Medulla oblongata (tissue), 1 donor: ENCODE measurements at regions not wholly inside any gene's neighbourhood (a gene's known extent, or its start where the extent isn't known, plus 50 kb on each side); places are given as distances from the start of the nearest gene placed in this dataset.

Experiments
- DNase-seq: peaks from one replicate; pipeline ENCODE4 v3.0.0-alpha.2; 2015; ENCODE audit errors: extremely low spot score

DNA sequence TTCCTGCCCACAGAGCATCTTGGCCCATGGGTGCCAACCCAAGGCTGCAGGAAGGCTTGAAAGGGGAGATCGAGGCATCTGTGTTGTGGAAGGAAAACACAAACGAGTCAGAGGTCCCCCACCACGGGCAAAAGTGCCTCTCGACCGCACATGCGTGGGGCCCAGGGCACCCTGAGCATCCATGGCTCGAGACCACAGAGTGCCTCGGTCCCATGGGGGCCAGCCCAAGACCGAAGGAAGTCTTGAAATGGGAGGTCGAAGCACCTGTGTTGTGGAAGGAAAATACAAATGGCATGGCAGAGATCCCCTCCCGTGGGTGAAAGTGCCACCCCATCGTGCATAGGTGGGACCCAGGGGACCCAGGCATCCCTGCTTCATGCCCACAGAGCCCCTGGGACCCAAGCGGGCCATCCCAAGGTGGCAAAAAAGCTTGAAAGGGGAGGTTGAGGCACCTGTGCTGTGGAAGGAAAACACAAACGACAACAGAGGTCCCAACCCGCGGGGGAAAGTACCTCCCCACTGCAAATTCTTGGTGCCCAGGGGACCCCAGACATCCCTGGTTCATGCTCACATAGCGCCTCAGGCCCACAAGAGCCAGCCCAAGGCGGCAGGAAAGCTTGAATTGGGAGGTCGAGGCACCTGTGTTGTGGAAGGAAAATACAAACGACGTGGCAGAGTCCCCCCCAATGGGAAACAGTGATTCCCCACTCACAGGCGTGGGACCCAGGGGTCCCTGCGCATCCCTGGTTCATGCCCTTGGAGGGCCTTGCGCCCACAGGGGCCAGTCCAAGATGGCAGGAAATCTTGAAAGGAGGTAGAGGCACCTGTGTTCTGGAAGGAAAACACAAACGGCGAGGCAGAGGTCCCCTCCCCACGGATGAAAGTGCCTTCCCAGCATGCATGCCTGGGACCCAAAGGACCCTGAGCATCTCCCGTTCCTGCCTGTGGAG lies 373.0 kb downstream of the ALG10 start:
- no peak for DNase-seq

DNA sequence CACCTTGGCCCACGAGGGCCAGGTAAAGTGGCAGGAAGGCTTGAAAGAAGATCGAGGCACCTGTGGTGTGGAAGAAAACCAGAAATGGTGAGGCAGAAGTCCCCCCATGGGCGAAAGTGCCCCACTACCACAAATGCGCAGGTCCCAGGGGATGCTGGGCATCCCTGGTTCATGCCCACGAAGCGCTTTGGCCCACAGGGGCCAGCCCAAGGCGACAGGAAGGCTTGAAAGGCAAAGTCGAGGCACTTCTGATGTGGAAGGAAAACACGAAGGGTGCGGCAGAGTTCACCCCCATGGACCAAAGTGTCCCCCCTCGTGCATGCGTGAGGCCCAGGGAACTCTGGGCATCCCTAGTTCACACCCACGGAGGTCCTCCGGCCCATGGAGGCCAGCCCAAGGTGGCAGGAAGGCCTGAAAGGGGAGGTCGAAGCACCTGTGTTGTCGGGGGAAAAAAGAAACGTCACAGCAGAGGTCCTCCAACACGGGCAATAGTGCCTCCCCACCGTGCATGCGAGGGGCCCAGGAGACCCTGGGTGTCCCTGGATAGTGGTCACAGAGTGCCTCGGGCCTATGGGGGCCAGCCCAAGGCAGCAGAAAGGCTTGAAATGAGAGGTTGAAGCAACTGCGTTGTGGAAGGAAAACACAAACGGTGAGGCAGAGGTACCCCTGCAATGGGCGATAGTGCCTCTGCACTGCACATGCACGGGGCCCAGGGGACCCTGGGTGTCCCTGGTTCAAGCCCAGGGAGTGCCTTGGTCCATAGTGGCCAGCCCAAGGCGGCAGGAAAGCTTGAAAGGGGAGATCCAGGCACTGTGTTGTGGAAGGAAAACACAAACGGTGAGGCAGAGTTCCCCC lies 373.9 kb downstream of the ALG10 start:
- no peak for DNase-seq

DNA sequence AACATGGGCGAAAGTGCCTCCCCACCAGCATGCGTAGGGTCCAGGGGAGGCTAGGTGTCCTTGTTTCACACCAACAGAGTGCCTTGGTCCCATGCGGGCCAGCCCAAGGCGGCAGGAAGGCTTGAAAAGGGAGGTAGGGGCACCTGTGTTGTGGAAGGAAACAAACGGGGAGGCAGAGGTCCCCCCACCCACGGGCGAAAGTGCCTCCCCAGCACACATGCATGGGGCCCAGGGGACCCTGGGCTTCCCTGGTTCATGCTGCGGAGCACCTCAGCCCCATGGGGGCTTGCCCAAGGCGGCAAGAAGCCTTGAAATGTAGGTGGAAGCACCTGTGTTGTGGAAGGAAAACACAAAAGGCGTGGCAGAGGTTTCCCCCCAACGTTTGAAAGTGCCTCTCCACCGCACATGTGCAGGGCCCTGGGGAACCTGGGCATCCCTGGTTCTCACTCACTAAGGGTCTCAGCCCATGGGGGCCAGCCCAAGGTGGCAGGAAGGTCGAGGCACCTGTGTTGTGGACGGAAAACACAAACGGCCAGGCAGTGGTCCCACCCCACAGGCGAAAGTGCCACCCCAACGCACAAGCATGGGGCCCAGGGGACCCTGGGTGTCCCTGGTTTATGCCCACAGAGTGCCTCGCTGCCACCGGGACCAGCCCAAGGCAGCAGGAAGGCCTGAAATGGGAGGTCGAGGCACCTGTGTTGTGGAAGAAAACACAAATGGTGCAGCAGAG lies 374.7 kb downstream of the ALG10 start:
- no peak for DNase-seq

DNA sequence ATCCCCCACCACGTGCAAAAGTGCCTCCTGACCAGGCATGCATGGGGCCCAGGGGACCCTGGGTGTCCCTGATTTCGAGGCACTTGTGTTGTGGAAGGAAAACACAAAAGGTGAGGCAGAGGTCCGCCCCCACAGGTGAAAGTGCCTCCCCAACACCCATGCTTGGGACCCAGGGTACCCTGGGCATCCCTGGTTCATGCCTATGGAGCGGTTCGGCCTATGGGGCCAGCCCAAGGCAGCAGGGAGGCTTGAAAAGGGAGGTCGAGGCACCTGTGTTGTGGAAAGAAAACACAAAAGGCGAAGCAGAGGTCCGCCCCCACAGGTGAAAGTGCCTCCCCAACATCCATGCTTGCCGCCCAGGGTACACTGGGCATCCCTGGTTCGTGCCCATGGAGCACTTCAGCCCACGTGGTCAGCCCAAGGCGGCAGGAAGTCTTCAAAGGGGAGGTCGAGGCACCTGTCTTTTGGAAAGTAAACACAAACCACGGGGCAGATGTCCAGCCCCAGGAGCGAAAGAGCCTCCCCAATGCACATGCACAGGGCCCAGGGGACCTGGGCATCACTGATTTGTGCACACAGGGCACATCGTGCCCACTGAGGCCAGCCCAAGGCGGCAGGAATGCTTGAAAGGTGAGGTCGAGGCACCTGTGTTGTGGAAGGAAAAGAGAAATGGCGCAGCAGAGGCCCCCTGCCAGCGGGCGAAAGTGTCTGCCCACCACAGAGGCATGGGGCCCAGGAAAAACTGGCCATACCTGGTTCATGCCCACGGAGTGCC lies 375.5 kb downstream of the ALG10 start:
- no peak for DNase-seq

DNA sequence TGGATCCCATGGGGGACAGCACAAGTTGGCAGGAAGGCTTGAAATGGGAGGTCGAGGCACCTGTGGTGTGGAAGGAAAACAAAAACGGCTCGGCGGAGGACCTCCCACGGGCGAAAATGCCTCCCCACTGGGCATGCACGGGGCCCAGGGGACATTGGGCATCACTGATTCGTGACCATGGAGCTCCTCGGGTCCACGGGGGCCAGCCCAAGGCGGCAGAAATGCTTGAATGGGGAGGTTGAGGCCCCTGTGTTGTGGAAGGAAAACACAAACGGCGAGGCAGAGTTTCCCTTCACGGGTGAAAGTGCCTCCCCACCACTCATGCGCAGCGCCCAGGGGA lies 376.0 kb downstream of the ALG10 start:
- DNase-seq, result no peak

DNA sequence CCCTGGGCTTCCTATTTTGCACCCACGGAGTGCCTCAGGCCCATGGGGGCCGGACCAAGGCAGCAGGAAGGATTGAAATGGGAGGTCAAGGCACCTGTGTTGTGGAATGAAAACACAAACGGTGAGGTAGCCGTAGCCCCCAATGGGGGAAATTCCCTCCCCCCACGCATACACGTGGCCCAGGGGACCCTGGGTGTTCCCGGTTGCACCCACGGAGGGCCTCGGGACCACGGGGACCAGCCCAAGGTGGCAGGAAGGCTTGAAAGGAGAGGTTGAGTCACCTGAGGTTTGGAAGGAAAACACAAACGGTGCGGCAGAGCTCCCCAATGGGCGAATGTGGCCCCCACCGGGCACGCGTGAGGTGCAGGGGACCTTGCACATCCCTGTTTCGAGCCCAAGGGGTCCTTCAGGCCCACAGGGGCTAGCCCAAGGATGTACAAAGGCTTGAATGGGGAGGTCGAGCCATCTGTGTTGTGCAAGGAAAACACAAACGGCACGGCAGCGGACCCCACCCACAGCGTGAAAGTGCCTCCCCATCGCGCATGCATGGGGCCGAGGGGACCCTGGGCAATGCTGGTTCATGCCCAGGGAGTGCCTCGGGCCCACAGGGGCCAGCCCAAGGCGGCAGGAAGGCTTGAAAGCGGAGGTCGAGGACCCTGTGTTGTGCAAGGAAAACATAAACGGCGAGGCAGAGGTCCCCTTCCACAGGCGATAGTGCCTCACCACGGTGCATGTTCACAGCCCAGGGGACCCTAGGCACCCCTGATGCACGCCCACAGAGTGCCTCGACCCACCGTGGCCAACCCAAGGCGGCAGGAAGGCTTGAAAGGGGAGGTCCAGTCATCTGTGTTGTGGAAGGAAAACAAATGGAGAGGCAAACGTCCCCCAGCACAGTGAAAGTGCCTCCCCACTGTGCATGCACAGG lies 376.7 kb downstream of the ALG10 start:
- DNase-seq, result no peak

DNA sequence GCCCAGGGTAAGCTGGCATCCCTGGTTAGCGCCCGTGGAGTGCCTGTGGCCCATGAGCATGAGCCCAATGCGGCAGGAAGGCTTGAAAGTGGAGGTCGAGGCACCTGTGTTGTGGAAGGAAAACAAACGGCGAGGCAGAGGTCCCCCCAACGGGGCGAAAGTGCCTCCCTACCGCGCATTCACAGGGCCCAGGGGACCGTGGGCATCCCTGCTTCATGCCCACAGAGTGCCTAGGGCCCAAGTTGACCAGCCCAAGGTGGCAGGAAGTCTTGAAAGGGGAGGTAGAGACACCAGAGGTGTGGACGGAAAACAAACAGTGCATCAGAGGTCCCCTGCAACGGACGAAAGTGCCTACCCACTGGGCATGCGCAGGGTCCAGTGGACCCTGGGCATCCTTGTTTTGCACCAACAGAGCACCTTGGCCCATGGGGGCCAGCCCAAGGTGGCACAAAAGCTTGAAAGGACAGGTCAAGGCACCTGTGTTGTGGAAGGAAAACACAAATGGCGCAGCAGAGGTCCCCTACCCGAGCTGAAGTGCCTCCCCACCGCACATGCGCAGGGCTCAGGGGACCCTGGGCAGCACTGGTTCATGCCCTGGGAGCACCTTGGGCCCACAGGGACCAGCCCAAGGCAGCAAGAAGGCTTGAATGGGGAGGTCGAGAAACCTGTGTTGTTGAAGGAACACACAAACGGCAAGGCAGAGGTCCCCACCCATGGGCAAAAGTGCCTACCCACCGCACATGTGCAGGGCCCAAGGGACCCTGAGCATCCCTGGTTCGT lies 377.5 kb downstream of the ALG10 start:
- no peak for DNase-seq

DNA sequence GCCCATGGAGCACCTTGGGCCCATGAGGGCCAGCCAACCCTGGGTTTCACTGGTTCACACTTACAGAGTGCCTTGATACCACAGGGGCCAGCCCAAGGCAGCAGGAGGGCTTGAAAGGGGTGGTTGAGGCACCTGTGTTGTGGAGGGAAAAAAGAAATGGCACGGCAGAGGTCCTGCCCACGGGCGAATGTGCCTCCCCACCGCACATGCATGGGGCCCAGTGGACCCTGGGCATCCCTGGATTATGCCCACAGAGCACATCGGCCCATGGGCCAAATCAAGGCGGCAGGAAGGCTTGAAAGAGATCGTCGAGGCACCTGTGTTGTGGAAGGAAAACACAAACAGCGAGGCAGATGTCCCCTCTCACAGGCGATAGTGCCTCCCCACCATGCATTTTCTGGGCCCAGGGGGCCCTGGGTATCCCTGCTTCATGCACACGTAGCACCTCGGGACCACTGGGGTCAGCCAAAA lies 378.1 kb downstream of the ALG10 start:
- DNase-seq, result no peak

DNA sequence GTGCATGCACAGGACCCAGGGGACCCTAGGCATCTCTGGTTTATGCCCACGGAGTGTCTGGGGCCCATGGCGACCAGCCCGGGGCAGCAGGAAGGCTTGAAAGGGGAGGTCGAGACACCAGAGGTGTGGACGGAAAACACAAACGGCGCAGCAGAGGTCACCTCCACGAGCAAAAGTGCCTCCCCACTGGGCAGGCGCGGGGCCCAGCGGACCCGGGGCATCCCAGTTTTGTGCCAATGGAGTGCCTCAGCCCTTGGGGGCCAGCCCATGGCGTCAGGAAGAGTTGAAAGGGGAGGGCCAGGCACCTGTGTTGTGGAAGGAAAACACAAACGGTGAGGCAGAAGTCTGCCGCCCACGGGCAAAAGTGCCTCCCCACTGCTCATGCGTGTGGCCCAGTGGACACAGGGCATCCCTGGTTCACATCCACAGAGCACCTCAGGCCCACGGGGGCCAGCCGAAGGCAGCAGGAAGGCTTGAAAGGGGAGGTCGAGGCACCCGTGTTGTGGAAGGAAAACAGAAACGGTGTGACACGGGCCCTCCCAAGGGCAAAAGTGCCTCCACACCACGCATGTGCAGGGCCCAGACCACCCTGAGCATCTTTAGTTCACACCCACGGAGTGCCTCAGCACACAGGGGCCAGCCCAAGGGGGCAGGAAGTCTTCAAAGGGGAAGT lies 378.8 kb downstream of the ALG10 start:
- no peak for DNase-seq

DNA sequence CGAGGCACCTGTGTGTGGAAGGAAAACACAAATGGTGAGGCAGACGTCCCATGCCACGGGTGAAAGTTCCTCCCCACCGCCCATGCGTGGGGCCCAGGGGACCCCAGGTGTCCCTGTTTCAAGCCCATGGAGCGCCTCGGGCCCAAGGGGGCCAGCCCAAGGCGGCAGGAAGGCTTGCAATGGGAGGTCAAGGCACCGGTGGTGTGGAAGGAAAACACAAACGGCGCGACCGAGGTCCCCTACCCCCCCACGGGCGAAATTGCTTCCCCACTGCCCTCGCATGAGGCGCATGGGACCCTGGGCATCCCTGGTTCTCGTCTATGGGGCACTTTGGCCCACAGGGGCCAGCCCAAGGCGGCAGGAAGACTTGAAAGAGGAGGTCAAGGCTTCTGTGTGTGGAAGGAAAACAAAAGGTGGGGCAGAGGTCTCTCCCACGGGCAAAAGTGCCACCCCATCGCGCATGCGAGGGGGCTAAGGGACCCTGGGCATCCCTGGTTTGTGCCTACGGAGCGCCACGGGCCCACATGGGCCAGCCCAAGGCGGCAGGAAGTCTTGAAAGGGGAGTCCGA lies 379.4 kb downstream of the ALG10 start:
- DNase-seq, result no peak

DNA sequence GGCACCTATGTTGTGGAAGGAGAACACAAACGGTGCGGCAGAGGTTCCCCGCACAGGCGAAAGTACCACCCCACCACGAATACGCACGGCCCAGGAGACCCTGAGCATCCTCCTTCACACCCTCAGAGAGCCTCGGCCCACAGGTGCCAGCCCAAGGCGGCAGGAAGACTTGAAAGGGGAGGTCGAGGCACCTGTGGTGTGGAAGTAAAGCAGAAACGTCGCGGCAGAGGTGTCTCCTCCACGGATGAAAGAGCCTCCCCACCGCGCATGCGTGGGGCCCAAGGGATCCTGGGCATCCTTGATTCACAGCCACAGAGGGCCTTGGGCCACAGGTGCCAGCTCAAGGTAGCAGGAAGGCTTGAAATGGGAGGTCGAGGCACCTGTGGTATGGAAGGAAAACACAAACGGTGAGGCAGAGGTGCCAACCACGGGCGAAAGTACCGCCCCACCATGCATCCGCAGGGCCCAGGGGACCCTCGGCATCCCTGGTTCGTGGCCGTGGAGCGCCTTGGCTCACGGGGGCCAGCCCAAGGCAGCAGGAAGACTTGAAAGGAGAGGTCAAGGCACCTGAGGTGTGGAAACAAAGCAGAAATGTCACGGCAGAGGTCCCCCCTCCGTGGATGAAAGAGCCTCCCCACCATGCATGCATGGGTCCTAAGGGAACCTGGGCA lies 380.1 kb downstream of the ALG10 start:
- no peak for DNase-seq

DNA sequence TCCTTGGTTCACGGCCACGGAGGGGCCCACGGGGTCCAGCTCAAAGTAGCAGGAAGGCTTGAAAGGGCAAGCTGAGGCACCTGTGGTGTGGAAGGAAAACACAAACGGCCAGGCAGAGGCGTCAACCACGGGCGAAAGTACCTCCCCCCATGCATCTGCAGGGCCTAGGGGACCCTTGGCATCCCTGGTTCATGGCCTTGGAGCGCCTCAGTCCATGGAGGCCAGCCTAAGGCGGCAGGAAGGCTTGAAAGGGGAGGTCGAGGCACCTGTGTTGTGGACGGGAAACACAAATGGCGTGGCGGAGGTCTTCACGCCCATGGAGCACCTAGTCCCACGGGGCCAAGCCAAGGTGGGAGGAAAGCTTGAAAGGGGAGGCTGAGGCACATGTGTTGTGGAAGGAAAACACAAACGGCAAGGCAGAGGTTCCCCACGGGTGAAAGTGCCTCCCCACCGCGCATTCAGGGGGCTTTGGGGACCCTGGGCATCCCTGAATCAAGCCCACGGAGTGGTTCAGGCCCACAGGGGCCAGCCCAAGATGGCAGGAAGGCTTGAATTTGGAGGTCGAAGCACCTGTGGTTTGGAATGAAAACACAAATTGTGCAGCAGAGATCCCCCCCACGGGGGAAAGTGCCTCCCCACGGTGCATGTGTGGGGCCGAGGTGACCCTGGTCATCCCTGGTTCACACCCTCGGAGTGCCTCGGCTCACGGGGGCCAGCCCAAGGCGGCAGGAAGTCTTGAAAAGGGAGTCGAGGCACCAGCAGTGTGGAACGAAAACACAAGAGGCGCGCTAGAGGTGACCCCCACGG lies 380.8 kb downstream of the ALG10 start:
- no peak for DNase-seq

DNA sequence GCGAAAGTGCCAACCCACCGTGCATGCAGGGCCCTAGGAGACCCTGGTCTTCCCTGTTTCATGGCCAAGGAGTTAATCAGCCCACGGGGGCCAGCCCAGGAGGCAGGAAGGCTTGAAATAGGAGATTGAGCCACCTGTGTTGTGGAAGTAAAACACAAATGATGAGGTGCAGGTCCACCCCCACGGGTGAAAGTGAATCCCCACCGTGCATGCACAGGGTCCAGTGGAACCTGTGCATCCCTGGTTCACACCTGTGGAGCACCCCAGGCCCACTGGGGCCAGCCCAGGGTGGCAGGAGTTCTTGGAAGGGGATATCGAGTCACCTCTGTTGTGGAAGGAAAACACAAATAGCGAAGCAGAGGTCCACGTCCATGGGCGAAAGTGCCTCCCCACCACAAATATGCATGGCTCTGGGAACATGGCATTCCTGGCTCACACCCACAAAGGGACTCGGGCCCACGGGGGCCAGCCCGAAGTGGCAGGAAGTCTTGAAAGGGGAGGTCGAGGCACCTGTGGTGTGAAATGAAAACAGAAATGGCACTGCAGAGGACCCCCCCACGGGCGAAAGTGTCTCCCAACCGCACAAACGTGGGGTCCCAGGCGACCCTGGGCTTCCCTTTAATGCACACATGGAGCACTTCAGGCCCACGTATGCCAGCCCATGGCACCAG lies 381.5 kb downstream of the ALG10 start:
- DNase-seq, result no peak

DNA sequence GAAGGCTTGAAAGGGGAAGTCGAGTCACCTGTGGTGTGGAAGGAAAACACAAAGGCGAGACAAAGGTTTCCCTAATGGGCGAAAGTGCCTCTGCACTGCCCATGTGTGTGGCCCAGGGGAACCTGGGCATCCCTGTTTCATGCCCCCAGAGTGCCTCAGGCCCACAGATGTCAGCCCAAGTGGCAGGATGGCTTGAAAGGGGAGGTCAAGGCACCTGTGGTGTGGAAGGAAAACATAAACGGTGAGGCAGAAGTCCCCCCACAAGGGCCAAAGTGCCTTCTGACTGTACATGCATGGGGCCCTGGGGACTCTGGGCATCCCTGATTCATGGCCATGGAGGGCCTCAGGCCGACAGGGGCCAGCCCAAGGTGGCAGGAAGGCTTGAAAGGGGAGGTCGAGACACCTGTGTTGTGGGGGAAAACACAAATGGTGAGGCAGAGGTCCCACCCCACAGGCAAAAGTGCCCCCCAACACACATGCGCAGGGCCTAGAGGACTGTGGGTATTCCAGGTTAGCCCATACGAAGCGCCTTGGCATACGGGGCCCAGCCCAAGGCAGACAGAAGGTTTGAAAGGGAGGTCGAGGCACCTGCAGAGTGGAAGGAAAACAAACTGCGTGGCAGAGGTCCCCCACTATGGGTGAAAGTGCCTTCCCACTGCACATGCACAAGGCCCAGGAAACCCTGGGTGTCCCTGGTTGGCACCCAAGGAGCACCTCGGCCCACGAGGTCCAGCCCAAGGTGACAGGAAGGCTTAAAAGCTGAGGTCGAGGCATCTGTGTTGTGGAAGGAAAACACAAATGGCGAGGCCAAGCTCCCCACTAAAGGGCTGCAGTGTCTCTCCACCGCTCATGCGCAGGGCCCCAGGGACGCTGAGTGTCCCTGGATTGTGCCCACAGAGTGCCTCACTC lies 382.3 kb downstream of the ALG10 start:
- DNase-seq, result no peak
